Stromal cell of bone marrow (primary cell): ENCODE measurements at regions not wholly inside any gene's neighbourhood (a gene's known extent, or its start where the extent isn't known, plus 50 kb on each side); places are given as distances from the start of the nearest gene placed in this dataset.

Source experiments
- DNase-seq: peaks from one replicate; pipeline ENCODE4 v3.0.0-alpha.2; 2012; ENCODE audit warnings: low read depth

DNA sequence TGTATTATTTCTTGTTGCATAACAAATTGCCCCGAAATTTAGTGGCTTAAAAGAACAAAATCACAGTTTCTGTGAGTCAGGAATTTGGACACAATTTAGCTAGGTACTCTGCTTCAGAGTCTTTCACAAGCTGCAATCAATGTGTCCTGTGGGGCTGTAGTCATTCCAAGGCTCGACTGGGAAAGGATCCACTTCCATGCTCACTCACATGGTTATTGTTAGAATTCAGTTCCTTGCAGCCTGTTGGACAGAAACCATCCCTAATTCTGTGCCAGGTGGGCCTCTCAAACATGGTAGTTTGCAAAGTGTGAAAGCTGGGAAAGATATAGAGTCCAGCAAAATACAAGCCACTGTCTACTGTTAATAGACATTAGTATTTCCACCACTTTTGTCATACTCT, 59.7 kb upstream of the ARID2 start:
- peak; percentile 22 for DNase-seq

DNA sequence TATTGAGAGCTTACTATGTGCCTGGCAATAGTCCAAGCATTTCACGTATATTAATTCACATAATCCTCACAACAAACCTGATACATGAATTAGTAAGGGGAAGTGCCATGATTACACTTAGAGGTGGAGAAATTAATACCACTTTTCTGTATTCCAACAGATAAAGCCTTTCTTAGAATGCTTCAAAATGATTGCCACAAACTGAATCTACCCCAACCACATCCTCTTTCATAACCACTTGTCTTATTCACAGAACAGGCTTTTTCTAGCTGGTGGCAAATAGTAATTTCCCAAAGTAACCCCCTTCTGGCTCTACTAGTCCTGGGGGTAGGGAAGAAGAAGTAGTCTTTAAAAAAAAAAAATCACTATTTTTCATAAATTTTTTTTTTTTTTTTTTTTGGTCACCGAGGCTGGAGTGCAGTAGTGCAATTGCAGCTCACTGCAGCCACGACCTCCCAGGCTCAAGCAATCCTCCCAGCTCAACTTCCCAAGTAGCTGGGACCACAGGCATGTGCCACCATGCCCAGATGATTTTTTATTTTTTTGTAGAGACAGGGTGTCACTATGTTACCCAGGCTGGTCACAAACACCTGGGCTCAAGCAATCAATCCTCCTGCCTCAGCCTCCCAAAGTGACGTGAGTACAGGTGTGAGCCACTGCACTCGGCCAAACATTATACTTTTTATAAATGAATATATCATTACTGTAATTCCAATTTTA, 59.0 kb upstream of the ARID2 start:
- DNase-seq = no peak

DNA sequence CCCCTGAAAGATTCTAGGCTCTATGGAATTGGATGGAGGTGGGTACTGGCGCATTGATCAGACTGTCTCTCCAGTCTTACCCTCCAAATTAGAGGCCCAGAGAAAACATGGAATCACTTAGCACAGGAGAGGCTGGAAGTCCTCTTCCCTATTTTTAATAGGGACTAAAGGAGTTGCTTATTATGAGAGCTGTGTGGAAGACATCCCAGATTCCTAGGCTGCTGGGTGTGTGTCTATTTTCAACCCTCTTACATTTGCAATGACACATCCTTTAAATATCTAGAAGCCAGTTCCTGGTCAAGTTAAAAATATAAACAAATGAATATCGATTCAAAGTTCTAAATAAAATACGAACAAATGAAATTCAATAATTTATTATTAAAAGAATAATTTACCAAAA, 58.3 kb upstream of the ARID2 start:
- peak; percentile 41 for DNase-seq

DNA sequence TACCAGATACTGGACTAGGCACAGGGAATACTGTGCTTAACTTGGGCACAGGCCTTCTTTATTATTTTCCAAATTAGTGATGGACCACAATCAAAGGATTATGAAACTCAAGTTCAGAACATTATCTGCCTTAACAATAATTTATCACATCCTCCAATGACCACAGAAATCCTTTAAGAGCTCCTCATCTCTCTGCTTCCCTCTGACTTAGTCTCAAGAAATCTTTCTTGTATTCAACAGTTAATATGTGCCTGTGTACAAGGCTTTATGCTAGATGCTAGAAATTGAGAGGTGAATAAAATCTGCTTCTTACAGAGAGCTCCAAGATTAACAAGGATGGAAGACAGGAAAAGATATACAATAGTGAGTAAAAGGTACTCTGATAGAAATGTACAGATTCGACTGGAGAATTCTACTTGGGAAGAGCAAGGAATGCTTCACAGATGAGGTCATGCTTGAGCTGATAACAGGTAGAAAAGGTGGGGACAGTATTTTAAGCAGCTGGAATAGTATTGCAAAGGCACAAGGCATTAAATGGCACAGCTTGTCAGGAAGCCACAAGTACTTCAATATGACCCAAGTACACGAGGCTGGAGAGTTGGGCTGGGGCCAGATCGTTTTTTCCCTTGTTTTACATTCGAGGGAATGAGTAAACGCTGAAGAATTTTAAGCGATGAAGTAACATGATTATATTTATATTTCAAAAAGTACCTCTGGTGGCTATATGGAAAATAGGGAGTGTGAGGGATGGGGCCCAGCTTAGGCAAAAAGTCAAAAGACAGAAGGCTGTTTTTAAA, 55.1 kb upstream of the ARID2 start:
- peak; percentile 74 for DNase-seq

DNA sequence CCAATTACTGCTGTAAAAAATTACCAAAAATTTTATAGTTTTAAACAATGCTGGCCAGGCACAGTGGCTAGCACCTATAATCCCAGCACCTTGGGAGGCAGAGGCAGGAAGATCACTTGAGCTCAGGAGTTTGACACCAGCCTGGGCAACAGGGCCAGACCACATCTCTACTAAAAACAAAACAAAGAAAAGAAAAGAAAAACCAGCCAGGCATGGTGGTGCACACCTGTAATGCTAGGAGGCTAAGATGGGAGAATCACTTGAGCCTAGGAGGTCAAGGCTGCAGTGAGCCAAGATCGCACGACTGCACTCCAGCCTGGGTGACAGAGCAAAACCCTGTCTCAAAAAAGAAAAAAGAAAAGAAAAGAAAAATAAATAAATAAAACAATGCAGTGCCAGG, 54.0 kb upstream of the ARID2 start:
- no peak for DNase-seq
